HCT116 (cell line): ENCODE measurements at regions not wholly inside any gene's neighbourhood (a gene's known extent, or its start where the extent isn't known, plus 50 kb on each side); places are given as distances from the start of the nearest gene placed in this dataset.

Experiments used
- ATAC-seq: fragments of 200-7000 bp; cut with Tn5 transposase; 2 replicates; pipeline ENCODE4 v1.9.1; 2020; ENCODE audit warnings: mild to moderate bottlenecking, moderate library complexity
- BruUV-seq: library from RNA; stranded (reverse); fragments of 400-500 nt; replicated peaks from 2 replicates; lab custom pipeline; 2021; lab: Mats Ljungman, UMichigan
- CTCF ChIA-PET: fragments of 300-600 bp; sonication (Branson Sonifier 250); formaldehyde crosslinking; loops from one replicate; lab custom pipeline; 2021; ENCODE audit warnings: antibody characterized with exemption; lab: Charles Lee
- POLR2A ChIA-PET: fragments of 300-600, 350-600 bp; sonication (Branson Sonifier 250); formaldehyde crosslinking; loops from one replicate; lab custom pipeline; 2021; ENCODE audit warnings: antibody characterized with exemption; lab: Charles Lee
- RAD21 ChIA-PET, 2 experiments: fragments of 300-600 bp; sonication (Branson Sonifier 250); formaldehyde crosslinking; loops; one replicate each; lab custom pipeline; 2023; ENCODE audit warnings: low total read pairs in 2 of 2; ENCODE audit not compliant: uncharacterized antibody in 2 of 2, unreplicated experiment in 2 of 2, low non-redundant PET in 1 of 2; lab: Charles Lee
- DNase-seq: peaks from one replicate; pipeline ENCODE4 v3.0.0-alpha.2; 2010; ENCODE audit warnings: low read depth, low spot score
- H2AFZ ChIP-seq: fragments of 200-600 bp; shearing (Covaris generic), sonication (generic); 2 replicates; pipeline ENCODE4 v1.6.1; 2017; ENCODE audit warnings: low read depth, mixed run types, mixed read lengths, antibody characterized with exemption, low read length; ENCODE audit not compliant: poor library complexity, severe bottlenecking
- H3K27ac ChIP-seq: 2 replicates; pipeline ENCODE4 v1.5.1; 2012; ENCODE audit warnings: low read depth, low read length
- H3K27me3 ChIP-seq: fragments of 200-600 bp; sonication (generic); 2 replicates; pipeline ENCODE4 v1.6.1; 2016; ENCODE audit warnings: mixed run types, low read length, mixed read lengths; ENCODE audit not compliant: insufficient read depth
- H3K36me3 ChIP-seq, 2 experiments: fragments of 200-500 bp in 1 of 2; fragments of 200-600 bp in 1 of 2; sonication (Bioruptor generic) in 1 of 2; sonication (generic) in 1 of 2; 2 replicates each; pipeline versions ENCODE4 v1.5.1 to v1.6.1; 2014 to 2016; ENCODE audit warnings: low read length in 2 of 2, inconsistent platforms in 1 of 2, mixed read lengths in 1 of 2, mixed run types in 1 of 2; ENCODE audit not compliant: insufficient read depth in 2 of 2, control insufficient read depth in 1 of 2
- H3K4me1 ChIP-seq, 2 experiments: fragments of 200-600 bp in 1 of 2; sonication (generic) in 1 of 2; 2 replicates each; pipeline versions ENCODE4 v1.5.1 to v1.6.1; 2012 to 2017; ENCODE audit warnings: low read length in 2 of 2, inconsistent platforms in 1 of 2, mild to moderate bottlenecking in 1 of 2, mixed read lengths in 1 of 2, mixed run types in 1 of 2, moderate library complexity in 1 of 2; ENCODE audit not compliant: insufficient read depth in 2 of 2, control insufficient read depth in 1 of 2
- H3K4me2 ChIP-seq: fragments of 200-600 bp; sonication (generic); 2 replicates; pipeline ENCODE4 v1.6.1; 2017; ENCODE audit warnings: mixed run types, low read length, mixed read lengths
- H3K4me3 ChIP-seq, 2 experiments: fragments of 200-600 bp in 1 of 2; sonication (generic) in 1 of 2; replicated peaks in 1 of 2; 2 replicates each; pipeline ENCODE4 v1.5.1; 2011 to 2016; ENCODE audit warnings: low read length in 2 of 2, control low read depth in 1 of 2, low read depth in 1 of 2, mild to moderate bottlenecking in 1 of 2, mixed read lengths in 1 of 2, mixed run types in 1 of 2
- H3K79me2 ChIP-seq: fragments of 200-600 bp; sonication (generic); 2 replicates; pipeline ENCODE4 v1.6.1; 2017; ENCODE audit warnings: mild to moderate bottlenecking, mixed run types, low read length, moderate library complexity, mixed read lengths; ENCODE audit not compliant: insufficient read depth
- H3K9ac ChIP-seq: fragments of 200-600 bp; sonication (generic); 2 replicates; pipeline ENCODE4 v1.6.1; 2016; ENCODE audit warnings: low read length, mixed read lengths
- H3K9me2 ChIP-seq: fragments of 200-600 bp; sonication (generic), shearing (Covaris generic); 2 replicates; pipeline ENCODE4 v1.6.1; 2017; ENCODE audit warnings: mixed run types, mild to moderate bottlenecking, moderate library complexity; ENCODE audit not compliant: insufficient read depth
- H3K9me3 ChIP-seq, 2 experiments: fragments of 200-500 bp in 1 of 2; fragments of 200-600 bp in 1 of 2; sonication (Bioruptor generic) in 1 of 2; sonication (generic) in 1 of 2; 2 replicates each; pipeline ENCODE4 v1.6.1; 2014 to 2017; ENCODE audit warnings: low read length in 2 of 2, mixed read lengths in 2 of 2, inconsistent platforms in 1 of 2, low read depth in 1 of 2, mild to moderate bottlenecking in 1 of 2, mixed run types in 1 of 2, moderate library complexity in 1 of 2; ENCODE audit not compliant: control insufficient read depth in 1 of 2, insufficient read depth in 1 of 2
- H4K20me1 ChIP-seq: fragments of 200-600 bp; sonication (generic), shearing (Covaris generic); 2 replicates; pipeline ENCODE4 v1.6.1; 2017; ENCODE audit warnings: mixed run types, mild to moderate bottlenecking, moderate library complexity; ENCODE audit not compliant: insufficient read depth
- ATF3 ChIP-seq: IDR thresholded peaks from 2 replicates; pipeline ENCODE4 v1.6.1; 2012
- CBX3 ChIP-seq: IDR thresholded peaks from 2 replicates; pipeline ENCODE4 v1.6.1; 2012; ENCODE audit warnings: low read depth
- CEBPB ChIP-seq: IDR thresholded peaks from 2 replicates; pipeline ENCODE4 v1.6.1; 2012; ENCODE audit warnings: low read depth
- EGR1 ChIP-seq: IDR thresholded peaks from 2 replicates; pipeline ENCODE4 v1.6.1; 2012; ENCODE audit warnings: low read depth
- ELF1 ChIP-seq: IDR thresholded peaks from 2 replicates; pipeline ENCODE4 v1.6.1; 2012; ENCODE audit warnings: low read depth, borderline replicate concordance
- EZH2 ChIP-seq: fragments of 200-600 bp; sonication (generic); IDR thresholded peaks from 2 replicates; pipeline ENCODE4 v1.6.1; 2017; ENCODE audit warnings: antibody characterized with exemption, mixed run types
- EZH2phosphoT487 ChIP-seq: fragments of 200-600 bp; IDR thresholded peaks from 2 replicates; pipeline ENCODE4 v1.6.1; 2018; ENCODE audit warnings: antibody characterized with exemption, borderline replicate concordance
- FOSL1 ChIP-seq: IDR thresholded peaks from 2 replicates; pipeline ENCODE4 v1.6.1; 2012; ENCODE audit warnings: low read depth
- POLR2A ChIP-seq: IDR thresholded peaks from 2 replicates; pipeline ENCODE4 v1.7.0; 2011; ENCODE audit warnings: borderline replicate concordance; ENCODE audit not compliant: insufficient read depth, insufficient read length; ENCODE audit errors: extremely low read depth
- RAD21 ChIP-seq: IDR thresholded peaks from 2 replicates; pipeline ENCODE4 v1.6.1; 2012; ENCODE audit warnings: low read depth, mild to moderate bottlenecking
- SP1 ChIP-seq: IDR thresholded peaks from 2 replicates; pipeline ENCODE4 v1.6.1; 2012; ENCODE audit warnings: low read depth
- TCF7L2 ChIP-seq: IDR thresholded peaks from 2 replicates; pipeline ENCODE4 v1.7.0; 2011; ENCODE audit warnings: borderline replicate concordance, inconsistent platforms; ENCODE audit not compliant: insufficient read depth, insufficient read length; ENCODE audit errors: extremely low read depth
- ZFX ChIP-seq: fragments of 450-650 bp; IDR thresholded peaks from 2 replicates; pipeline ENCODE4 v1.6.1; 2017
- intact Hi-C: fragments of 100-400 bp; cut with micrococcal nuclease; formaldehyde crosslinking; loops from 2 replicates; pipeline ENCODE4 v1.10.0; 2022
- TF ChIP-seq, protein P1 (sequence below): IDR thresholded peaks from 2 replicates; pipeline ENCODE4 v1.6.1; 2012
- TF ChIP-seq, protein P2 (sequence below), 3 experiments: fragments of 200-600 bp in 1 of 3; sonication (generic) in 1 of 3; IDR thresholded peaks in 2 of 3; conservative IDR thresholded peaks in 1 of 3; 2 replicates each; pipeline ENCODE4 v1.5.1; 2012 to 2017; ENCODE audit warnings: low read depth in 2 of 3, low read length in 2 of 3, antibody characterized with exemption in 1 of 3, borderline replicate concordance in 1 of 3, control low read depth in 1 of 3, mild to moderate bottlenecking in 1 of 3, mixed read lengths in 1 of 3, mixed run types in 1 of 3, moderate library complexity in 1 of 3; ENCODE audit not compliant: insufficient read depth in 1 of 3

GRCh38 chr18:30512872-30513271 is 529.7 kb downstream of the DSC3 start:
- intact Hi-C loops = no loop called here
- CTCF ChIA-PET = no interaction called here
- no peak overlapping the region for H3K4me2 ChIP-seq
- no peaks in the 10 kb centered on the region for H3K4me1 ChIP-seq
- H3K27me3 ChIP-seq = no peaks in the 10 kb centered on the region
- no TSS peak for BruUV-seq
- H3K9me3 ChIP-seq = no peaks in the 10 kb centered on the region
- POLR2A ChIA-PET = no interaction called here
- ATAC-seq (no peak), DNase-seq (no peak)
- no peaks in the 10 kb centered on the region for H4K20me1 ChIP-seq
- no peak for TF ChIP-seq ELF1
- no peaks in the 10 kb centered on the region for H3K79me2 ChIP-seq
- no peak overlapping the region for H3K9ac ChIP-seq
- H3K9me2 ChIP-seq = no peaks in the 10 kb centered on the region
- H3K27ac ChIP-seq = no peak overlapping the region
- H2AFZ ChIP-seq = no peak overlapping the region
- no peak overlapping the region for H3K4me3 ChIP-seq
- no peaks in the 10 kb centered on the region for H3K36me3 ChIP-seq
- RAD21 ChIA-PET = no interaction called here

DNA sequence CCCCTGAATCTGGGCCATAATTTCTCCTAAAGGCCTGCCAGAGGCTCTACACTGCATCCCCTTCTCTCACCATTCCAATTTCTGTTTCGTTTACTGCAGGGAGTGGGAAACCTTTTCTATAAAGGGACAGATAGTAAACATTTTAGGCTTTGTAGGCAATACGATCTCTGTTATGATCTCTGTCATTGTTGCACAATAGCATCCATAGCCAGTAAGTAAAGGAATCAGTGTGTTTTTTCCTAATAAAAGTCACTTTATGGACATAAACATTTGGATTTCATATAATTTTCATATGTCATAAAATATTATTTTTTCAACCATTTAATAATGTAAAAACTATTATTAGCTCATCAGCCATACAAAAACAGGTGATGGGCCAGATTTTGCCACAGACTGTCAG is 531.7 kb downstream of the DSC3 start:
- Histone ChIP-seq H3K36me3 (no peaks in the 10 kb centered on the region), H3K27ac (no peak overlapping the region), H3K9me2 (no peaks in the 10 kb centered on the region), H3K9me3 (no peaks in the 10 kb centered on the region), H4K20me1 (no peaks in the 10 kb centered on the region), H3K4me3 (no peak overlapping the region), H3K4me1 (no peaks in the 10 kb centered on the region), H3K9ac (no peak overlapping the region), H2AFZ (no peak overlapping the region), H3K27me3 (no peaks in the 10 kb centered on the region), H3K4me2 (no peak overlapping the region), H3K79me2 (no peaks in the 10 kb centered on the region)
- ChIA-PET POLR2A (no interaction called here), RAD21 (no interaction called here), CTCF (no interaction called here)
- no peak for ATAC-seq
- BruUV-seq = no TSS peak
- TF ChIP-seq CBX3 (no peak), TCF7L2 (no peak), EZH2 (no peak), EGR1 (no peak), ELF1 (no peak), FOSL1 (no peak), ZFX (no peak), EZH2phosphoT487 (no peak), CEBPB (no peak), SP1 (no peak), RAD21 (no peak), POLR2A (no peak), ATF3 (no peak)
- TF ChIP-seq, protein P1, sequence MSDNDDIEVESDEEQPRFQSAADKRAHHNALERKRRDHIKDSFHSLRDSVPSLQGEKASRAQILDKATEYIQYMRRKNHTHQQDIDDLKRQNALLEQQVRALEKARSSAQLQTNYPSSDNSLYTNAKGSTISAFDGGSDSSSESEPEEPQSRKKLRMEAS = no peak
- TF ChIP-seq, protein P2, sequence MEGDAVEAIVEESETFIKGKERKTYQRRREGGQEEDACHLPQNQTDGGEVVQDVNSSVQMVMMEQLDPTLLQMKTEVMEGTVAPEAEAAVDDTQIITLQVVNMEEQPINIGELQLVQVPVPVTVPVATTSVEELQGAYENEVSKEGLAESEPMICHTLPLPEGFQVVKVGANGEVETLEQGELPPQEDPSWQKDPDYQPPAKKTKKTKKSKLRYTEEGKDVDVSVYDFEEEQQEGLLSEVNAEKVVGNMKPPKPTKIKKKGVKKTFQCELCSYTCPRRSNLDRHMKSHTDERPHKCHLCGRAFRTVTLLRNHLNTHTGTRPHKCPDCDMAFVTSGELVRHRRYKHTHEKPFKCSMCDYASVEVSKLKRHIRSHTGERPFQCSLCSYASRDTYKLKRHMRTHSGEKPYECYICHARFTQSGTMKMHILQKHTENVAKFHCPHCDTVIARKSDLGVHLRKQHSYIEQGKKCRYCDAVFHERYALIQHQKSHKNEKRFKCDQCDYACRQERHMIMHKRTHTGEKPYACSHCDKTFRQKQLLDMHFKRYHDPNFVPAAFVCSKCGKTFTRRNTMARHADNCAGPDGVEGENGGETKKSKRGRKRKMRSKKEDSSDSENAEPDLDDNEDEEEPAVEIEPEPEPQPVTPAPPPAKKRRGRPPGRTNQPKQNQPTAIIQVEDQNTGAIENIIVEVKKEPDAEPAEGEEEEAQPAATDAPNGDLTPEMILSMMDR (IDR thresholded peaks at IDR 0.05 in 2 of 3, conservative IDR thresholded peaks at IDR 0.05 in 1 of 3; ENCODE audit: borderline replicate concordance in 1 of 3, insufficient read depth in 1 of 3, low read depth in 2 of 3, low read length in 2 of 3) = no peak
- intact Hi-C loops = no loop called here
- DNase-seq = no peak
